Motor neuron (in vitro differentiated cells): ENCODE measurements at regions not wholly inside any gene's neighbourhood (a gene's known extent, or its start where the extent isn't known, plus 50 kb on each side); places are given as distances from the start of the nearest gene placed in this dataset.
A peak's percentile ranks its signal among the peaks of the same experiment; 100 is the strongest.

ENCODE experiments used
- ATAC-seq, 8 experiments: fragments of 200-7000 bp; cut with Tn5 transposase; replicated peaks in 6 of 8; 2 replicates each; pipeline ENCODE4 v1.8.0; 2021; ENCODE audit warnings: mild to moderate bottlenecking in 8 of 8, moderate library complexity in 8 of 8
- H3K27ac ChIP-seq, 2 donors: fragments of 250-450 bp; sonication (Bioruptor Pico); 2 replicates each; pipeline ENCODE4 v1.9.0; 2021; ENCODE audit warnings: antibody characterized with exemption in 2 of 2, mild to moderate bottlenecking in 2 of 2, moderate library complexity in 1 of 2
- H3K4me1 ChIP-seq, 2 donors: fragments of 250-450 bp; sonication (Bioruptor Pico); replicated peaks in 1 of 2; 2 replicates each; pipeline ENCODE4 v1.6.1; 2021; ENCODE audit warnings: antibody characterized with exemption in 2 of 2, mild to moderate bottlenecking in 2 of 2, moderate library complexity in 1 of 2
- H3K4me3 ChIP-seq, 5 donors: fragments of 250-450 bp; sonication (Bioruptor Pico); 2 replicates each; pipeline ENCODE4 v1.9.0; 2021; ENCODE audit warnings: antibody characterized with exemption in 5 of 5, mild to moderate bottlenecking in 5 of 5, moderate library complexity in 4 of 5
- WGBS, 10 experiments: fragments of 450-650 bp; shearing (Covaris generic); methylation state at CpG; one replicate each; pipeline ENCODE4 v1.0.0; 2022; 5-methylcytosine and 5-hydroxymethylcytosine counted together
- in situ Hi-C, 9 experiments: fragments of 400-800 bp; cut with MboI; loops; one replicate each; pipeline ENCODE4 v1.15.0; 2021; ENCODE audit warnings: low sequenced_read_pairs in 9 of 9, low pct_unique_long_range_greater_than_20kb in 2 of 9; ENCODE audit not compliant: unreplicated experiment in 9 of 9

GRCh38 chr1:30538993-30539867 lies 184.2 kb downstream of the MATN1 start:
- WGBS, 10 experiments = 58 to 100% (median 80%) methylated on average over 1 to 4 of the region's 8 CpGs; no CpG with 5 or more reads in 2 of the 10 experiments
- Histone ChIP-seq H3K27ac (peak overlapping the region in 1 of 2 donors; percentile 27), H3K4me3 (no peak overlapping the region), H3K4me1 (peaks cover 18 to 30% of the 10 kb centered on the region in 2 donors)
- peak in 3 of 8 experiments; percentile 2 to 15 (median 10) for ATAC-seq
- in situ Hi-C loops = no loop called here

GRCh38 chr1:30538226-30538992 lies 185.0 kb downstream of the MATN1 start:
- 58 to 75% (median 65%) methylated on average over 2 to 10 of the region's 12 CpGs; no CpG with 5 or more reads in 2 of the 10 experiments for WGBS, 10 experiments
- ATAC-seq = peak in 5 of 8 experiments; percentile 39 to 79 (median 66)
- Histone ChIP-seq H3K4me3 (no peak overlapping the region), H3K27ac (peak overlapping the region in 1 of 2 donors; percentile 27), H3K4me1 (peaks cover 16 to 30% of the 10 kb centered on the region in 2 donors)
- in situ Hi-C loops = no loop called here

- H3K27ac ChIP-seq = no peak overlapping the region
- in situ Hi-C loops = no loop called here
- ATAC-seq = no peak
Measured at GRCh38 chr1:30537279-30537678, 186.1 kb downstream of the MATN1 start.

GRCh38 chr1:30536530-30536929 lies 186.9 kb downstream of the MATN1 start:
- Histone ChIP-seq H3K4me1 (peaks cover 16 to 30% of the 10 kb centered on the region in 2 donors), H3K27ac (no peak overlapping the region), H3K4me3 (no peak overlapping the region)
- in situ Hi-C loops = no loop called here
- WGBS, 10 experiments = 53 to 100% (median 82%) methylated on average over 1 to 8 of the region's 9 CpGs; no CpG with 5 or more reads in 3 of the 10 experiments
- no peak for ATAC-seq

More at GRCh38 chr1:30537279-30537678, 186.1 kb downstream of the MATN1 start:
- no peak overlapping the region for H3K4me3 ChIP-seq
- 13 to 92% (median 64%) methylated on average over 1 to 3 of the region's 3 CpGs for WGBS, 10 experiments
- H3K4me1 ChIP-seq = peaks cover 16 to 30% of the 10 kb centered on the region in 2 donors

- in situ Hi-C loops = no loop called here
- no peak for ATAC-seq
- no peak overlapping the region for H3K27ac ChIP-seq
- no peak overlapping the region for H3K4me3 ChIP-seq
- H3K4me1 ChIP-seq = peaks cover 16 to 29% of the 10 kb centered on the region in 2 donors
- WGBS, 10 experiments = 40 to 100% (median 75%) methylated on average over 1 to 5 of the region's 6 CpGs; no CpG with 5 or more reads in 4 of the 10 experiments
Measured at GRCh38 chr1:30535595-30536325, 187.6 kb downstream of the MATN1 start.

- Histone ChIP-seq H3K4me1 (peaks cover 10 to 17% of the 10 kb centered on the region in 2 donors), H3K4me3 (no peak overlapping the region), H3K27ac (no peak overlapping the region)
- in situ Hi-C loops = no loop called here
- WGBS, 10 experiments = 49 to 92% (median 86%) methylated on average over 1 to 2 of the region's 3 CpGs; no CpG with 5 or more reads in 7 of the 10 experiments
- ATAC-seq = no peak
Measured at GRCh38 chr1:30534551-30534940, 188.8 kb downstream of the MATN1 start.

- in situ Hi-C loops = no loop called here
- 0 to 94% (median 57%) methylated on average over 1 to 5 of the region's 6 CpGs; no CpG with 5 or more reads in 2 of the 10 experiments for WGBS, 10 experiments
- no peak for ATAC-seq
Measured at GRCh38 chr1:30533796-30534550, 189.4 kb downstream of the MATN1 start.

GRCh38 chr1:30533141-30533540 lies 190.2 kb downstream of the MATN1 start:
- WGBS, 10 experiments = 33 to 71% (median 48%) methylated on average over 1 to 3 of the region's 3 CpGs; no CpG with 5 or more reads in 5 of the 10 experiments
- in situ Hi-C loops = no loop called here
- Histone ChIP-seq H3K4me1 (peaks cover 0 to 7% of the 10 kb centered on the region in 2 donors), H3K27ac (no peak overlapping the region), H3K4me3 (no peak overlapping the region)
- no peak for ATAC-seq

More at GRCh38 chr1:30533796-30534550, 189.4 kb downstream of the MATN1 start:
- Histone ChIP-seq H3K4me3 (no peak overlapping the region), H3K4me1 (peaks cover 8 to 13% of the 10 kb centered on the region in 2 donors), H3K27ac (no peak overlapping the region)

GRCh38 chr1:30532621-30533020 lies 190.8 kb downstream of the MATN1 start:
- no peak overlapping the region for H3K4me3 ChIP-seq
- WGBS, 10 experiments = 33 to 84% (median 64%) methylated on average over 1 to 3 of the region's 3 CpGs

GRCh38 chr1:30527511-30528140 lies 195.8 kb downstream of the MATN1 start:
- Histone ChIP-seq H3K27ac (no peak overlapping the region), H3K4me3 (no peak overlapping the region), H3K4me1 (peaks cover 5 to 22% of the 10 kb centered on the region in 2 donors)
- in situ Hi-C loops = no loop called here
- WGBS, 10 experiments = 47 to 100% (median 67%) methylated on average over 1 to 10 of the region's 13 CpGs; no CpG with 5 or more reads in 2 of the 10 experiments
- peak in 7 of 8 experiments; percentile 12 to 33 (median 20) for ATAC-seq

More at GRCh38 chr1:30532621-30533020, 190.8 kb downstream of the MATN1 start:
- peaks cover 0 to 7% of the 10 kb centered on the region in 2 donors for H3K4me1 ChIP-seq
- in situ Hi-C loops = no loop called here
- no peak overlapping the region for H3K27ac ChIP-seq
- no peak for ATAC-seq

GRCh38 chr1:30526652-30527345 lies 196.6 kb downstream of the MATN1 start:
- no peak for ATAC-seq
- Histone ChIP-seq H3K27ac (no peak overlapping the region), H3K4me1 (peaks cover 5 to 22% of the 10 kb centered on the region in 2 donors), H3K4me3 (no peak overlapping the region)
- in situ Hi-C loops = no loop called here
- 42 to 100% (median 72%) methylated on average over 1 to 5 of the region's 6 CpGs; no CpG with 5 or more reads in 5 of the 10 experiments for WGBS, 10 experiments
